ENCODE measurements at regions not wholly inside any gene's neighbourhood (a gene's known extent, or its start where the extent isn't known, plus 50 kb on each side); places are given as distances from the start of the nearest gene placed in this dataset.

GRCh38 chr11:45556851-45557707 is 108.3 kb downstream of the CHST1 start:
- no peak for DNase-seq (ENCODE audit: low read depth)
- H3K4me3 ChIP-seq (ENCODE audit: low read depth, low read length): no peak overlapping the region
- TF ChIP-seq, protein P1, sequence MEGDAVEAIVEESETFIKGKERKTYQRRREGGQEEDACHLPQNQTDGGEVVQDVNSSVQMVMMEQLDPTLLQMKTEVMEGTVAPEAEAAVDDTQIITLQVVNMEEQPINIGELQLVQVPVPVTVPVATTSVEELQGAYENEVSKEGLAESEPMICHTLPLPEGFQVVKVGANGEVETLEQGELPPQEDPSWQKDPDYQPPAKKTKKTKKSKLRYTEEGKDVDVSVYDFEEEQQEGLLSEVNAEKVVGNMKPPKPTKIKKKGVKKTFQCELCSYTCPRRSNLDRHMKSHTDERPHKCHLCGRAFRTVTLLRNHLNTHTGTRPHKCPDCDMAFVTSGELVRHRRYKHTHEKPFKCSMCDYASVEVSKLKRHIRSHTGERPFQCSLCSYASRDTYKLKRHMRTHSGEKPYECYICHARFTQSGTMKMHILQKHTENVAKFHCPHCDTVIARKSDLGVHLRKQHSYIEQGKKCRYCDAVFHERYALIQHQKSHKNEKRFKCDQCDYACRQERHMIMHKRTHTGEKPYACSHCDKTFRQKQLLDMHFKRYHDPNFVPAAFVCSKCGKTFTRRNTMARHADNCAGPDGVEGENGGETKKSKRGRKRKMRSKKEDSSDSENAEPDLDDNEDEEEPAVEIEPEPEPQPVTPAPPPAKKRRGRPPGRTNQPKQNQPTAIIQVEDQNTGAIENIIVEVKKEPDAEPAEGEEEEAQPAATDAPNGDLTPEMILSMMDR (IDR thresholded peaks at IDR 0.05; ENCODE audit: control insufficient read depth, extremely low read depth, insufficient read depth): no peak

DNA sequence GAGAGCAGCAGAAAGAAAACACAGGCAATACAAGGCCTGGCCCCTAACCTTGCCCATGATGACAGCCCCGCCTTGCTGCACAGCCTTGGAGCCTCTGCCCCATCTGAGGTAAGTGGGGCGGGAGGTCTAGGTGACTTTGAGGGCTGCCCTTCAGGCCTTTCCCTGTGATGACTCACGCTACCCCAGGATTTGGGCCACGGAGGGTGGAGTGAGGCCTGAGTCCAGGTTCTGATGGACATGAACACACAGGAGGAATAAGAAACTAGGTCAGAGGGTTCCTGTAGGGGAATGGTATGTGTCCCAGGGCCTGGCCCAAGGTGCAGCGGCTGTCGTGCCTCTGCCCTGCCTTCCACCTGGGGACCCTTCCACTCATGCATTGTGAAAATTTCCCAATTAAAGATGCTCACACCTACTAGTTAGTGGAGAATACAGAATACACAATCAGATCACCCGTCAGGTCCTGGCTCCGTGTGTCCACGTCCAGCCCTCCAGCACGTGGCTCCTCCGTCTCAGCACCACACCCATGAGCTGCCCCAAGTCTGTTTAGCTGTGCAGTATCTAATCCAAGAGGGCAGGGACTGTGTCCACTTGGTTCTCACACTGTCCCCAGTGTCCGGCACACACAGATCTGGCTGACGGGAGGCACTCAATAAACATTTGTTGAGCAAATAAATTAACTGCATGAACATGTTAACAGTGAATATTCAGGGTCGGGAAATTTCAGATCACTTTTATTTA is 111.0 kb downstream of the CHST1 start:
- TF ChIP-seq, protein P1 (IDR thresholded peaks at IDR 0.05; ENCODE audit: control insufficient read depth, extremely low read depth, insufficient read depth): no peak
- no peak overlapping the region for H3K4me3 ChIP-seq (ENCODE audit: low read depth, low read length)
- DNase-seq (ENCODE audit: low read depth): peak; percentile 36

GRCh38 chr11:45553383-45553936 is 112.0 kb downstream of the CHST1 start:
- H3K4me3 ChIP-seq (ENCODE audit: low read depth, low read length): no peak overlapping the region
- TF ChIP-seq, protein P1 (IDR thresholded peaks at IDR 0.05; ENCODE audit: control insufficient read depth, extremely low read depth, insufficient read depth): no peak
- DNase-seq (ENCODE audit: low read depth): no peak

DNA sequence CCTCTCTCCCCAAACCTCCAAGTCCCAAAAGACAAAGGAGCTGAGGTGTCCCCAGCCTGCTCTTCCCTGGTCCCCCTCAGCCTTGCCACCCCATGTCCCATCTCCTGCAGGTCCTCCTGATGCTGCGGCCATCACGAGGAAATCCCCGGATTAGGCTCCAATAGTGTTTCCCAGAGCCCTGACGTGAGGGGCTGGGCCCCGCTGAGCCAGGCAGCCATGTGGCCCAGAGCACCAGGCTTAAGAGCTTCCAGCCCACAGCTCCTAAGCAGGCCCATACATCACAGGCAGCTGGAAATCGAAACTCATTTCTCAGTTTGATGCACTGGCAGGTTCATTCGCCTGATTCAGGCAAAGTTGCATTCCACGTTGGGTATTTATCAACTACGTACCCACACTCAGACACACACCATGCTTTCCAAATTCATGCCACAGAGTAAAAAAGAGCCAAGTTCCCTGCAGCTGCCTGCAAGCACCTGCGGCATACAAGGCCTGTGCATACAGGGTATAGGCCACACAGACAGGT is 114.2 kb downstream of the CHST1 start:
- H3K4me3 ChIP-seq (ENCODE audit: low read depth, low read length): no peak overlapping the region
- DNase-seq (ENCODE audit: low read depth): no peak
- TF ChIP-seq, protein P1 (IDR thresholded peaks at IDR 0.05; ENCODE audit: control insufficient read depth, extremely low read depth, insufficient read depth): no peak

GRCh38 chr11:45549257-45549656 is 116.2 kb downstream of the CHST1 start:
- no peak overlapping the region for H3K4me3 ChIP-seq (ENCODE audit: low read depth, low read length)
- TF ChIP-seq, protein P1 (IDR thresholded peaks at IDR 0.05; ENCODE audit: control insufficient read depth, extremely low read depth, insufficient read depth): no peak
- no peak for DNase-seq (ENCODE audit: low read depth)

- H3K4me3 ChIP-seq (ENCODE audit: low read depth, low read length): no peak overlapping the region
- no peak for DNase-seq (ENCODE audit: low read depth)
- TF ChIP-seq, protein P1 (IDR thresholded peaks at IDR 0.05; ENCODE audit: control insufficient read depth, extremely low read depth, insufficient read depth): no peak
These were observed 119.1 kb downstream of the CHST1 start for GRCh38 chr11:45546366-45546765.

All from LNCaP clone FGC (cell line).